HepG2 (cell line): ENCODE measurements at regions not wholly inside any gene's neighbourhood (a gene's known extent, or its start where the extent isn't known, plus 50 kb on each side); places are given as distances from the start of the nearest gene placed in this dataset.

ENCODE experiments used
- ARNTL ChIP-seq: sonication (generic); formaldehyde crosslinking; IDR thresholded peaks from 2 replicates; pipeline ENCODE4 v1.4.0; 2020; ENCODE audit warnings: mild to moderate bottlenecking, missing genetic modification reagents
- FLYWCH1 ChIP-seq: sonication (generic); formaldehyde crosslinking; IDR thresholded peaks from 2 replicates; pipeline ENCODE4 v1.8.1; 2023; ENCODE audit warnings: mild to moderate bottlenecking, missing genetic modification reagents
- FOXA3 ChIP-seq: IDR thresholded peaks from 2 replicates; pipeline ENCODE4 v1.6.1; 2016; ENCODE audit warnings: missing genetic modification reagents, missing compliant biosample characterization
- HNRNPL ChIP-seq: fragments of 200-400 bp; formaldehyde crosslinking; IDR thresholded peaks from 2 replicates; pipeline ENCODE4 v1.6.1; 2017; ENCODE audit warnings: mild to moderate bottlenecking, low read depth, low read length
- YEATS2 ChIP-seq: sonication (generic); formaldehyde crosslinking; IDR thresholded peaks from 2 replicates; pipeline ENCODE4 v1.4.0; 2020; ENCODE audit warnings: missing genetic modification reagents, borderline replicate concordance
- ZBTB38 ChIP-seq: sonication (generic); formaldehyde crosslinking; IDR thresholded peaks from 2 replicates; pipeline ENCODE4 v1.5.1; 2020; ENCODE audit warnings: mild to moderate bottlenecking, missing genetic modification reagents
- ZNF10 ChIP-seq: sonication (generic); formaldehyde crosslinking; IDR thresholded peaks from 2 replicates; pipeline ENCODE4 v1.4.0; 2020; ENCODE audit warnings: mild to moderate bottlenecking, low read depth, missing genetic modification reagents, borderline replicate concordance
- TF ChIP-seq, protein P1 (sequence below): sonication (generic); formaldehyde crosslinking; IDR thresholded peaks from 2 replicates; pipeline ENCODE4 v1.4.0; 2020; ENCODE audit warnings: mild to moderate bottlenecking, missing genetic modification reagents
- TF ChIP-seq, protein P2 (sequence below): sonication (generic); formaldehyde crosslinking; IDR thresholded peaks from 2 replicates; pipeline ENCODE4 v1.9.0; 2021; ENCODE audit warnings: missing genetic modification reagents, mild to moderate bottlenecking, borderline replicate concordance
- TF ChIP-seq, protein P3 (sequence below): IDR thresholded peaks from 2 replicates; pipeline ENCODE4 v1.6.1; 2012; ENCODE audit warnings: low read length, improper control_type of control experiment

DNA sequence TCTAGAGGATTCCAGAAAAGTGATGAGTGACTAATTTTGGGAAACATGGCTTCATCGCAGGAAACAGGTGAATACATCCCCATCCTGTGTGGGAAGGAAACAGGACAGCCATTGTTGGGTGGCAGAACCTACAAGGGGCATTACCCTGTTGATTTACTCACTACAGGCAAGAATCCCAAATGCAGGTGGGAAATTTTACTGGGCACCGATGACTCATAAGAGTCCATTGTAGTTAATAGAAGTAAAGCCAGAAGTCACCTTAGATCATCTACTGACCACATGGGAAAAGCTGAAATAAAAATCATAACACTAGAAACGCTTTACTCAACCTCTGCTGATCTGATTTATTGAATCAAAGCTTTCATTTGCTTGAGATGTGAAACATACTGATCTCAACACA is 136.4 kb downstream of the TRIML1 start (continued):
- TF ChIP-seq, protein P1, sequence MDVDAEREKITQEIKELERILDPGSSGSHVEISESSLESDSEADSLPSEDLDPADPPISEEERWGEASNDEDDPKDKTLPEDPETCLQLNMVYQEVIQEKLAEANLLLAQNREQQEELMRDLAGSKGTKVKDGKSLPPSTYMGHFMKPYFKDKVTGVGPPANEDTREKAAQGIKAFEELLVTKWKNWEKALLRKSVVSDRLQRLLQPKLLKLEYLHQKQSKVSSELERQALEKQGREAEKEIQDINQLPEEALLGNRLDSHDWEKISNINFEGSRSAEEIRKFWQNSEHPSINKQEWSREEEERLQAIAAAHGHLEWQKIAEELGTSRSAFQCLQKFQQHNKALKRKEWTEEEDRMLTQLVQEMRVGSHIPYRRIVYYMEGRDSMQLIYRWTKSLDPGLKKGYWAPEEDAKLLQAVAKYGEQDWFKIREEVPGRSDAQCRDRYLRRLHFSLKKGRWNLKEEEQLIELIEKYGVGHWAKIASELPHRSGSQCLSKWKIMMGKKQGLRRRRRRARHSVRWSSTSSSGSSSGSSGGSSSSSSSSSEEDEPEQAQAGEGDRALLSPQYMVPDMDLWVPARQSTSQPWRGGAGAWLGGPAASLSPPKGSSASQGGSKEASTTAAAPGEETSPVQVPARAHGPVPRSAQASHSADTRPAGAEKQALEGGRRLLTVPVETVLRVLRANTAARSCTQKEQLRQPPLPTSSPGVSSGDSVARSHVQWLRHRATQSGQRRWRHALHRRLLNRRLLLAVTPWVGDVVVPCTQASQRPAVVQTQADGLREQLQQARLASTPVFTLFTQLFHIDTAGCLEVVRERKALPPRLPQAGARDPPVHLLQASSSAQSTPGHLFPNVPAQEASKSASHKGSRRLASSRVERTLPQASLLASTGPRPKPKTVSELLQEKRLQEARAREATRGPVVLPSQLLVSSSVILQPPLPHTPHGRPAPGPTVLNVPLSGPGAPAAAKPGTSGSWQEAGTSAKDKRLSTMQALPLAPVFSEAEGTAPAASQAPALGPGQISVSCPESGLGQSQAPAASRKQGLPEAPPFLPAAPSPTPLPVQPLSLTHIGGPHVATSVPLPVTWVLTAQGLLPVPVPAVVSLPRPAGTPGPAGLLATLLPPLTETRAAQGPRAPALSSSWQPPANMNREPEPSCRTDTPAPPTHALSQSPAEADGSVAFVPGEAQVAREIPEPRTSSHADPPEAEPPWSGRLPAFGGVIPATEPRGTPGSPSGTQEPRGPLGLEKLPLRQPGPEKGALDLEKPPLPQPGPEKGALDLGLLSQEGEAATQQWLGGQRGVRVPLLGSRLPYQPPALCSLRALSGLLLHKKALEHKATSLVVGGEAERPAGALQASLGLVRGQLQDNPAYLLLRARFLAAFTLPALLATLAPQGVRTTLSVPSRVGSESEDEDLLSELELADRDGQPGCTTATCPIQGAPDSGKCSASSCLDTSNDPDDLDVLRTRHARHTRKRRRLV = no peak
- TF ChIP-seq, protein P2, sequence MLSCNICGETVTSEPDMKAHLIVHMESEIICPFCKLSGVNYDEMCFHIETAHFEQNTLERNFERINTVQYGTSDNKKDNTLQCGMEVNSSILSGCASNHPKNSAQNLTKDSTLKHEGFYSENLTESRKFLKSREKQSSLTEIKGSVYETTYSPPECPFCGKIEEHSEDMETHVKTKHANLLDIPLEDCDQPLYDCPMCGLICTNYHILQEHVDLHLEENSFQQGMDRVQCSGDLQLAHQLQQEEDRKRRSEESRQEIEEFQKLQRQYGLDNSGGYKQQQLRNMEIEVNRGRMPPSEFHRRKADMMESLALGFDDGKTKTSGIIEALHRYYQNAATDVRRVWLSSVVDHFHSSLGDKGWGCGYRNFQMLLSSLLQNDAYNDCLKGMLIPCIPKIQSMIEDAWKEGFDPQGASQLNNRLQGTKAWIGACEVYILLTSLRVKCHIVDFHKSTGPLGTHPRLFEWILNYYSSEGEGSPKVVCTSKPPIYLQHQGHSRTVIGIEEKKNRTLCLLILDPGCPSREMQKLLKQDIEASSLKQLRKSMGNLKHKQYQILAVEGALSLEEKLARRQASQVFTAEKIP (CRISPR knock-in tag) = no peak
- TF ChIP-seq FOXA3 (CRISPR knock-in tag) (no peak), FLYWCH1 (no peak), ZNF10 (no peak), ZBTB38 (no peak), HNRNPL (no peak), YEATS2 (no peak), ARNTL (no peak)
- TF ChIP-seq, protein P3, sequence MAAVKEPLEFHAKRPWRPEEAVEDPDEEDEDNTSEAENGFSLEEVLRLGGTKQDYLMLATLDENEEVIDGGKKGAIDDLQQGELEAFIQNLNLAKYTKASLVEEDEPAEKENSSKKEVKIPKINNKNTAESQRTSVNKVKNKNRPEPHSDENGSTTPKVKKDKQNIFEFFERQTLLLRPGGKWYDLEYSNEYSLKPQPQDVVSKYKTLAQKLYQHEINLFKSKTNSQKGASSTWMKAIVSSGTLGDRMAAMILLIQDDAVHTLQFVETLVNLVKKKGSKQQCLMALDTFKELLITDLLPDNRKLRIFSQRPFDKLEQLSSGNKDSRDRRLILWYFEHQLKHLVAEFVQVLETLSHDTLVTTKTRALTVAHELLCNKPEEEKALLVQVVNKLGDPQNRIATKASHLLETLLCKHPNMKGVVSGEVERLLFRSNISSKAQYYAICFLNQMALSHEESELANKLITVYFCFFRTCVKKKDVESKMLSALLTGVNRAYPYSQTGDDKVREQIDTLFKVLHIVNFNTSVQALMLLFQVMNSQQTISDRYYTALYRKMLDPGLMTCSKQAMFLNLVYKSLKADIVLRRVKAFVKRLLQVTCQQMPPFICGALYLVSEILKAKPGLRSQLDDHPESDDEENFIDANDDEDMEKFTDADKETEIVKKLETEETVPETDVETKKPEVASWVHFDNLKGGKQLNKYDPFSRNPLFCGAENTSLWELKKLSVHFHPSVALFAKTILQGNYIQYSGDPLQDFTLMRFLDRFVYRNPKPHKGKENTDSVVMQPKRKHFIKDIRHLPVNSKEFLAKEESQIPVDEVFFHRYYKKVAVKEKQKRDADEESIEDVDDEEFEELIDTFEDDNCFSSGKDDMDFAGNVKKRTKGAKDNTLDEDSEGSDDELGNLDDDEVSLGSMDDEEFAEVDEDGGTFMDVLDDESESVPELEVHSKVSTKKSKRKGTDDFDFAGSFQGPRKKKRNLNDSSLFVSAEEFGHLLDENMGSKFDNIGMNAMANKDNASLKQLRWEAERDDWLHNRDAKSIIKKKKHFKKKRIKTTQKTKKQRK = no peak
